Activated CD8-positive, alpha-beta T cell treated with anti-CD3 and anti-CD28 coated beads, Interleukin-2, amount 10 ng/mL, durations not matched to agents 7 days and 5 days (primary cell): ENCODE measurements at regions not wholly inside any gene's neighbourhood (a gene's known extent, or its start where the extent isn't known, plus 50 kb on each side); places are given as distances from the start of the nearest gene placed in this dataset.
"Not testable (repeated sequence)": the region's sequence is repeated elsewhere in the genome, so short reads cannot be mapped to it uniquely, and the experiment has no call there.

ENCODE experiments used
- ATAC-seq: fragments of 150-1000 bp; cut with Tn5 transposase; one replicate; pipeline ENCODE4 v1.10.0; 2021; ENCODE audit warnings: moderate library complexity
- CTCF ChIA-PET: fragments of 350-600 bp; sonication (Branson Sonifier 250); formaldehyde crosslinking; loops from one replicate; lab custom pipeline; 2021; ENCODE audit warnings: antibody characterized with exemption; lab: Charles Lee
- POLR2A ChIA-PET: fragments of 350-600 bp; sonication (Branson Sonifier 250); formaldehyde crosslinking; loops from one replicate; lab custom pipeline; 2021; ENCODE audit warnings: antibody characterized with exemption; lab: Charles Lee
- DNase-seq: peaks from one replicate; pipeline ENCODE4 v3.0.0-alpha.2; 2020
- H3K27ac Mint-ChIP-seq: one replicate; pipeline ENCODE4 v1.8.0; 2021; ENCODE audit warnings: mild to moderate bottlenecking, mixed read lengths
- H3K27me3 Mint-ChIP-seq: one replicate; pipeline ENCODE4 v1.8.0; 2021; ENCODE audit warnings: low read depth, mixed read lengths
- H3K36me3 Mint-ChIP-seq: one replicate; pipeline ENCODE4 v1.8.0; 2021; ENCODE audit warnings: low read depth, mixed read lengths
- H3K4me1 Mint-ChIP-seq: one replicate; pipeline ENCODE4 v1.8.0; 2021; ENCODE audit warnings: low read depth, mixed read lengths
- H3K4me3 Mint-ChIP-seq: one replicate; pipeline ENCODE4 v1.8.0; 2021; ENCODE audit warnings: mild to moderate bottlenecking, mixed read lengths
- H3K9me3 Mint-ChIP-seq: one replicate; pipeline ENCODE4 v1.8.0; 2022; ENCODE audit warnings: mixed read lengths; ENCODE audit not compliant: insufficient read depth

DNA sequence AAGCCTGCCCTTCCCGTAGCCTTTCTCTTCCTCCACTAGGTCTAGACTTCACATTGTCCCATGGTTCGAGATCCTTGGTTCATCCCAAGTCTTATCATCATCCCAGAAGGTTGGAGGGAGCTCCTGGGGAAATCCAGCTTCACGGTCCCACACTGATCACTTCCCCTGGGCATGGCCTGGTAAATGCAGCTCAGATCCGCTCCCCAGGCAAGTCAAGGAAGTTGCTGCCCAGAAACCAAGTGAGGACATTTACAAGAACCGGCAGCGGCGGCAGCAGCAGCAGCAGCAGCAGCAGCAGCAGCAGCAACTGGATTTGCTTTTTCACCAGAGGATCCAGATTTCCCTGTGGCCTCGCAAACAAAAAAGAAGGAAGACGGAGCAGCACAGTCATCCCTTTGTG lies 339.2 kb downstream of the CACNA1B start:
- H3K4me3 Mint-ChIP-seq, H3K36me3 Mint-ChIP-seq, H3K27me3 Mint-ChIP-seq, H3K4me1 Mint-ChIP-seq, ATAC-seq, H3K9me3 Mint-ChIP-seq, H3K27ac Mint-ChIP-seq, POLR2A ChIA-PET, CTCF ChIA-PET, DNase-seq: not testable (repeated sequence)

DNA sequence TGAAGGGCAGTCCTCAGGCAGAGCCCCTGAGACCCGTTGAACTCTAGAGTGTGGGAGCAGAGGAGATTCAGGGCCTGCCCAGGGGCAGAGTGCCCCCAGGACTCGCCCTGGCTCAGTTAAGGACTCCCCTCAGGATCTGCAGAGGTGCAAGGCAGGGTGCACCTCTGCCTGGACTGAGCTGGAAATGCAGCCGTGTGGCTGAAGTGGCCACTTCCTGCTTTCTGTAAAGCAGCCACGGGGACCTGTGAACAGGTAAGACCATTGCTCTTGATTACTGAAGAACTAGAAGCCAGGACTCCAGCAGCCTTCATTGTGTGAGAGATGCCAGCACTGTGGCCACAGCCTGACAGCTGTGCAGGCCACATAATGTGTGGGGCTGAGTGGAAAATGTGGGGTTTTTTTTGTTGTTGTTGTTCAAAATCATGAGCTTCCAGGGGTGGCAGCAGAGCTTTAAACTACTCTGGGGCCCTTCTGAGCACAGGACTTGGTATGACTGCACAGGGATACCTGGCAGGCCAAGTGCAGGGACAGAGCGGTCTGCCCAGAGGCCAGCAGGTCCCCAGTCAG lies 339.8 kb downstream of the CACNA1B start:
- H3K4me1 Mint-ChIP-seq, H3K36me3 Mint-ChIP-seq, DNase-seq, ATAC-seq, H3K4me3 Mint-ChIP-seq, POLR2A ChIA-PET, H3K27ac Mint-ChIP-seq, H3K27me3 Mint-ChIP-seq, H3K9me3 Mint-ChIP-seq: not testable (repeated sequence)
- CTCF ChIA-PET, result interaction anchor here (0.6 kb wide), 1 partner anchor 216 kb away, joined by 3 read pairs; no protein-coding TSS in a partner anchor

DNA sequence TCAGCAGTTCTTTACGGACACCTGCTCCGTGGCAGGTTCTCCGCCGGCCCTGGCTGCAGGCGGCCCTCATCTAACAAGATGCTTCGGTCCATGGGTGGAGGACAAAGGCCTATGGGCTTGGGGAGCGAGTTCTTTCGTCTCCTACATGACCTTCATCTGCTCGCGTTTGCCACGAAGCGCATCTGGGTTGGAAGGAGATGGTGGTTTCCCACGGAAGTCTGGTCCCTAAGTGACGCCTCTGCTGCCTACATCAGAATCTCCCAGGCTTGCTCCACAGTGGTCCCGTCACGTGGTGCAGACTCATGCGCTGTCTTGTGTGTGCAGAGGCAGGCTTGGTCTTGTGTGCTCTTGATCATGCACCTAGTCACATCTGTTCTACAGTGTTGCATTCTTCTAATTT lies 341.7 kb downstream of the CACNA1B start:
- H3K4me3 Mint-ChIP-seq, H3K27ac Mint-ChIP-seq, H3K36me3 Mint-ChIP-seq, H3K27me3 Mint-ChIP-seq, CTCF ChIA-PET, DNase-seq, ATAC-seq, POLR2A ChIA-PET, H3K9me3 Mint-ChIP-seq, H3K4me1 Mint-ChIP-seq: not testable (repeated sequence)

DNA sequence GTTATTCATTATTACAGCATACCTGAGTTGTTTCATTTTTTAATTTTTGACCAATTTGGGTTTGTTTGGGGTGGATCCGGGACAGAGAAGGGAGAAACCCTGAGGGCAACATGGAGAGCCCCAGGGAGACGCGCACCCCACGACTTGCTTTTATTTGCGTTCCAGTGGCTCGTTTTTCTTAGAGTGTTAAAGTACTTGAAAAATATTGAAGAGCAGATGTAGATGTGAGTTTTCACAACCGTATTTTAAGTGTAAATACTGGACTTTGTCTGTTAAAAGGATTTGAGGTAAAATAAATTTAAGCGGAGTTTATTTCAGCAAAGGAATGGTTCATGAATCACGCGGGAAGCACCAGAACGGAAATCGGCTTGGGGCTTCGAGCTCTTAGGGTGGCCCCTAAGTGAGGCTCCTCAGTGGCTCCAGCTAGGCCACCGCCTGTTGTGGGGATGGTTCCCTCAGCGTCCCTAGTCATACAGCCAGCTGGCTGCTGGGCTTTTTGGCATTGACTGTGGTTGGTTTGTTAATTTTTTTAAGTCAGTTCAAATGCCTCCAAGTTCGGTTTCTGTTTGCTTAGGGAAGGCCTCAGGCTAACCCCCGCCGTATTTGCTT lies 344.0 kb downstream of the CACNA1B start:
- CTCF ChIA-PET, H3K36me3 Mint-ChIP-seq, H3K9me3 Mint-ChIP-seq, ATAC-seq, POLR2A ChIA-PET, H3K27me3 Mint-ChIP-seq, H3K4me1 Mint-ChIP-seq, DNase-seq, H3K27ac Mint-ChIP-seq, H3K4me3 Mint-ChIP-seq: not testable (repeated sequence)

DNA sequence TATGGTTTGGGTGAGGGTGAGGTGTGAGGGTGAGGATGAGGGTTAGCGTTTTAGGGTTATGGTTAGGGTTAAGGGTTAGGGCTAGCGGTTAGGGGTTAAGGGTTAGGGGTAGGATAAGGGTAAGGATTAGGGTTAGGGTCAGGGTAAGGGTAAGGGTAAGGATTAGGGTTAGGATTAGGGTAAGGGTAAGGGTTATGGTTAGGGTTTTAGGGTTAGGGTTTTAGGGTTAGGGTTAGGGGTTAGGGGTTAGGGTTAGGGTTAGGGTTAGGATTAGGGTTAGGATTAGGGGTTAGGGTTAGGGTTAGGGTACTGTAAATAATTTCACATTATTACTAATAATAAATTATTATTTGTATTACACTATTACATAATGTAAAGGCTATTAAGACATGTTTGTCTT lies 359.5 kb downstream of the CACNA1B start:
- DNase-seq, ATAC-seq, POLR2A ChIA-PET, H3K4me1 Mint-ChIP-seq, H3K27me3 Mint-ChIP-seq, H3K27ac Mint-ChIP-seq, H3K9me3 Mint-ChIP-seq, CTCF ChIA-PET, H3K36me3 Mint-ChIP-seq, H3K4me3 Mint-ChIP-seq: not testable (repeated sequence)

DNA sequence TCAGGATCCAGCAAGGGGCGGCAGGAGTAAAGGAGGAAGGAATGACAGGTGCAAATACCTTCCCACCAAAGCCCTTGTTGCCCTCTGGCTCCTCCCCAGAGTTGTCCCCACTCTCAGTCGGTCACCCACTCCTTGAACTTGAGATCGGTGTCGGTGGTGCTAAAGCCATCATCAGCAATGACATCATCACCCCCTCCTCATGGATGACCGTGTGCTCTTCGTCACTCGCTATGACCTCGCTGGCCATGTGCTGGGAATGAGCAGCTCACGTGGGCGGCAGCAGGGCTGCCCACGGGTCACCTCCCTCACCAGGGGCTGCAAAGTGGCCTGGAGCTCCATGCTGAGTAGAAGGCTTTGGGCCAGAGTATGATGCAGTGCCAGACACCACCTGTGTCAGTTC lies 405.3 kb downstream of the CACNA1B start:
- ATAC-seq, POLR2A ChIA-PET, H3K9me3 Mint-ChIP-seq, DNase-seq, H3K4me1 Mint-ChIP-seq, CTCF ChIA-PET, H3K27me3 Mint-ChIP-seq, H3K36me3 Mint-ChIP-seq, H3K4me3 Mint-ChIP-seq, H3K27ac Mint-ChIP-seq: not testable (repeated sequence)
